ENCODE measurements at regions not wholly inside any gene's neighbourhood (a gene's known extent, or its start where the extent isn't known, plus 50 kb on each side); places are given as distances from the start of the nearest gene placed in this dataset.

DNA sequence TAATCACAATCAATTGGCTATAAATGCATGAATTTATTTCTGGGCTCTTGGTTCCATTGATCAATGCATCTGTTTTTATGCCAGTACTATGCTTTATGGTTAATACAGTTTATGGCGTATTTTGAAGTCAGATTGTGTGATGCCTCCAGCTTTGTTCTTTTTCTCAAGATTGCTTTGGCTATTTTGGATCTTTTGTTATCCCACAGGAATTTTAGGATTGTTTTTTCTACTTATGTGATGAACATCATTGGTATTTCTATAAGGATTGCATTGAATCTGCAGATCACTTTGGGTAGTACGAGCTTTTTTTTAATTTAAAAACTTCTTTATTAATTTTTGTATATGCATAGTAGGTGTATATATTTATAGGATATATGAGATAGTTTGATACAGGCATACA, 338.7 kb upstream of the IGFBP7 start:
- BruUV-seq (replicated peaks), result no TSS peak

DNA sequence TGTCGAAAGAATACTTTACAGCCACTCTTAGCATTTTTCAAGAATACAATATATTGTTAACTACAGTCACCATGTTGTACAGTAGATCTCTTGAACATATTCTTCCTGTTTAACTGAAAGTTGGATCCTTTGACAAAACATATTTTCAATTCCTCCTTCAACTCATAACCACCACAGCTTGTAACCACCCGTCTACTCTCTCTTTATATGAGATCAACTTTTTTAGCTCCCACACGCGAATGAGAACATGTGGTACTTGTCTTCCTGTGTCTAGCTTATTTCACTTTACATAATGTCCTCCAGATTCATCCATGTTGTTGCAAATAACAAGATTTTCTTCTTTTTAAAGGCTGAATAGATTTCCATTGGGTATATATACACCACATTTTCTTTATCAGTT, 338.3 kb upstream of the IGFBP7 start:
- H3K9me3 Mint-ChIP-seq (ENCODE audit: unreplicated experiment), result peaks cover 11% of the 10 kb centered on the region
- peaks cover 13% of the 10 kb centered on the region for H3K27me3 Mint-ChIP-seq (ENCODE audit: insufficient read depth, unreplicated experiment)
- H3K36me3 ChIP-seq (ENCODE audit: control insufficient read depth, insufficient read depth, low read length), result no peaks in the 10 kb centered on the region
- no peak overlapping the region for H3K4me3 ChIP-seq (ENCODE audit: low read depth, low read length)
- ChIA-PET CTCF (no interaction called here), POLR2A (no interaction called here)
- BruUV-seq (replicated peaks), result no TSS peak
- intact Hi-C loops (cut with micrococcal nuclease; ENCODE audit: unreplicated experiment), result loop anchor here (10.0 kb wide), 1 partner anchor 106 kb away; no protein-coding TSS in a partner anchor
- H3K27me3 ChIP-seq (replicated peaks; ENCODE audit: control insufficient read depth, insufficient read depth, low read length), result no peaks in the 10 kb centered on the region
- no peak for DNase-seq
- H3K36me3 Mint-ChIP-seq (ENCODE audit: insufficient read depth, unreplicated experiment), result no peaks in the 10 kb centered on the region
- H3K27ac Mint-ChIP-seq (ENCODE audit: unreplicated experiment), result no peak overlapping the region
- no peaks in the 10 kb centered on the region for H3K4me1 ChIP-seq
- H3K9me3 ChIP-seq, result no peaks in the 10 kb centered on the region
- H3K4me1 Mint-ChIP-seq (ENCODE audit: low read depth, unreplicated experiment), result no peaks in the 10 kb centered on the region
- no peak overlapping the region for H3K4me3 Mint-ChIP-seq (ENCODE audit: unreplicated experiment)
- TF ChIP-seq, protein P1, sequence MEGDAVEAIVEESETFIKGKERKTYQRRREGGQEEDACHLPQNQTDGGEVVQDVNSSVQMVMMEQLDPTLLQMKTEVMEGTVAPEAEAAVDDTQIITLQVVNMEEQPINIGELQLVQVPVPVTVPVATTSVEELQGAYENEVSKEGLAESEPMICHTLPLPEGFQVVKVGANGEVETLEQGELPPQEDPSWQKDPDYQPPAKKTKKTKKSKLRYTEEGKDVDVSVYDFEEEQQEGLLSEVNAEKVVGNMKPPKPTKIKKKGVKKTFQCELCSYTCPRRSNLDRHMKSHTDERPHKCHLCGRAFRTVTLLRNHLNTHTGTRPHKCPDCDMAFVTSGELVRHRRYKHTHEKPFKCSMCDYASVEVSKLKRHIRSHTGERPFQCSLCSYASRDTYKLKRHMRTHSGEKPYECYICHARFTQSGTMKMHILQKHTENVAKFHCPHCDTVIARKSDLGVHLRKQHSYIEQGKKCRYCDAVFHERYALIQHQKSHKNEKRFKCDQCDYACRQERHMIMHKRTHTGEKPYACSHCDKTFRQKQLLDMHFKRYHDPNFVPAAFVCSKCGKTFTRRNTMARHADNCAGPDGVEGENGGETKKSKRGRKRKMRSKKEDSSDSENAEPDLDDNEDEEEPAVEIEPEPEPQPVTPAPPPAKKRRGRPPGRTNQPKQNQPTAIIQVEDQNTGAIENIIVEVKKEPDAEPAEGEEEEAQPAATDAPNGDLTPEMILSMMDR (IDR thresholded peaks at IDR 0.05; ENCODE audit: insufficient read depth in 1 of 2, low read depth in 1 of 2, low read length in 1 of 2, severe bottlenecking in 1 of 2, unreplicated experiment in 1 of 2), result no peak

More for the DNA sequence above, 338.7 kb upstream of the IGFBP7 start:
- Mint-ChIP-seq H3K27me3 (ENCODE audit: insufficient read depth, unreplicated experiment) (peaks cover 13% of the 10 kb centered on the region), H3K36me3 (ENCODE audit: insufficient read depth, unreplicated experiment) (no peaks in the 10 kb centered on the region), H3K27ac (ENCODE audit: unreplicated experiment) (no peak overlapping the region), H3K9me3 (ENCODE audit: unreplicated experiment) (peaks cover 11% of the 10 kb centered on the region), H3K4me3 (ENCODE audit: unreplicated experiment) (no peak overlapping the region), H3K4me1 (ENCODE audit: low read depth, unreplicated experiment) (no peaks in the 10 kb centered on the region)
- Histone ChIP-seq H3K36me3 (ENCODE audit: control insufficient read depth, insufficient read depth, low read length) (no peaks in the 10 kb centered on the region), H3K9me3 (no peaks in the 10 kb centered on the region), H3K4me1 (no peaks in the 10 kb centered on the region), H3K4me3 (ENCODE audit: low read depth, low read length) (no peak overlapping the region), H3K27me3 (replicated peaks; ENCODE audit: control insufficient read depth, insufficient read depth, low read length) (no peaks in the 10 kb centered on the region)
- POLR2A ChIA-PET, result no interaction called here
- TF ChIP-seq, protein P1 (IDR thresholded peaks at IDR 0.05; ENCODE audit: insufficient read depth in 1 of 2, low read depth in 1 of 2, low read length in 1 of 2, severe bottlenecking in 1 of 2, unreplicated experiment in 1 of 2), result no peak
- CTCF ChIA-PET, result no interaction called here
- no peak for DNase-seq
- intact Hi-C loops (cut with micrococcal nuclease; ENCODE audit: unreplicated experiment), result loop anchor here (10.0 kb wide), 1 partner anchor 106 kb away; no protein-coding TSS in a partner anchor

DNA sequence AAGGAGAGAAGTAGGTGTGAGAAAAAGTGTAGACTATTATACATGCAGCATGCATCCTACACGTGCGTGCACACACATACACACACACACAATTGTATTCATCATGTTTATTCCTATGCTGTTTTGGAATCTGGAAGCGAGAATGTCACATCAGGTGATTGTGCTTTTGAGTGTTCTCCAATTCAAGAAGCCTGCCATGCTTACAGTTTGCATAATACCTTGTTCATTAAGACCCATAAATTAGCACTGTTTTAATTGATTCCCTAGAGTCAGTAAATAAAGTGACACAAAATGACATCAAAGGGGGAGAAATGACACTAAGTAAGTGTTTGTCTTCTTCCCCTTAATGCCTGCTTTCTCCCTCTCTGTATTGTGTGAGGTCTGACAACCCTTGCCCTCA, 336.1 kb upstream of the IGFBP7 start:
- POLR2A ChIA-PET, result no interaction called here

More for the DNA sequence above, 336.1 kb upstream of the IGFBP7 start:
- H3K27me3 ChIP-seq (replicated peaks; ENCODE audit: control insufficient read depth, insufficient read depth, low read length), result no peaks in the 10 kb centered on the region
- no TSS peak for BruUV-seq (replicated peaks)
- DNase-seq, result no peak
- TF ChIP-seq, protein P1 (IDR thresholded peaks at IDR 0.05; ENCODE audit: insufficient read depth in 1 of 2, low read depth in 1 of 2, low read length in 1 of 2, severe bottlenecking in 1 of 2, unreplicated experiment in 1 of 2), result no peak
- Mint-ChIP-seq H3K9me3 (ENCODE audit: unreplicated experiment) (no peaks in the 10 kb centered on the region), H3K36me3 (ENCODE audit: insufficient read depth, unreplicated experiment) (no peaks in the 10 kb centered on the region), H3K4me1 (ENCODE audit: low read depth, unreplicated experiment) (no peaks in the 10 kb centered on the region), H3K4me3 (ENCODE audit: unreplicated experiment) (no peak overlapping the region), H3K27ac (ENCODE audit: unreplicated experiment) (no peak overlapping the region), H3K27me3 (ENCODE audit: insufficient read depth, unreplicated experiment) (peaks cover 9% of the 10 kb centered on the region)
- no peaks in the 10 kb centered on the region for H3K36me3 ChIP-seq (ENCODE audit: control insufficient read depth, insufficient read depth, low read length)
- H3K4me1 ChIP-seq, result no peaks in the 10 kb centered on the region
- no peak overlapping the region for H3K4me3 ChIP-seq (ENCODE audit: low read depth, low read length)
- H3K9me3 ChIP-seq, result no peaks in the 10 kb centered on the region
- intact Hi-C loops (cut with micrococcal nuclease; ENCODE audit: unreplicated experiment), result loop anchor here (10.0 kb wide), 1 partner anchor 109 kb away; no protein-coding TSS in a partner anchor
- CTCF ChIA-PET, result no interaction called here

Measured in Caco-2 (cell line).